H1 (cell line): ENCODE measurements at regions not wholly inside any gene's neighbourhood (a gene's known extent, or its start where the extent isn't known, plus 50 kb on each side); places are given as distances from the start of the nearest gene placed in this dataset.

Experiments
- CTCF ChIA-PET: fragments of 300-600 bp; sonication (Branson Sonifier 250); formaldehyde crosslinking; loops from one replicate; lab custom pipeline; 2021; ENCODE audit not compliant: partially characterized antibody; lab: Charles Lee
- POLR2A ChIA-PET: fragments of 300-600 bp; sonication (Branson Sonifier 250); formaldehyde crosslinking; loops from one replicate; lab custom pipeline; 2021; ENCODE audit warnings: inconsistent platforms; ENCODE audit not compliant: partially characterized antibody; lab: Charles Lee
- DNase-seq, 2 experiments: peaks; one replicate each; pipeline versions ENCODE4 v3.0.0 to v3.0.0-alpha.2; 2010 to 2022; ENCODE audit warnings: low spot score in 2 of 2, low read depth in 1 of 2, mixed read lengths in 1 of 2
- FAIRE-seq: peaks from 2 replicates; lab custom pipeline; 2011; peaks lifted over from hg19 to GRCh38; lab: Jason Lieb, UNC
- H2AFZ ChIP-seq: 2 replicates; pipeline ENCODE4 v1.8.1; 2012; ENCODE audit warnings: low read length, inconsistent platforms
- H2AK5ac ChIP-seq: 2 replicates; pipeline ENCODE4 v1.6.1; 2013; ENCODE audit warnings: low read depth, low read length
- H2BK120ac ChIP-seq: replicated peaks from 2 replicates; pipeline ENCODE3; 2013; ENCODE audit warnings: low read depth, low read length, inconsistent platforms
- H2BK12ac ChIP-seq: 2 replicates; pipeline ENCODE4 v1.6.1; 2013; ENCODE audit warnings: low read depth, low read length
- H2BK15ac ChIP-seq: 2 replicates; pipeline ENCODE4 v1.6.1; 2013; ENCODE audit warnings: low read length
- H2BK20ac ChIP-seq: 2 replicates; pipeline ENCODE4 v1.6.1; 2013; ENCODE audit warnings: low read length
- H2BK5ac ChIP-seq: 2 replicates; pipeline ENCODE4 v1.6.1; 2013; ENCODE audit warnings: low read depth, low read length
- H3K14ac ChIP-seq: 2 replicates; pipeline ENCODE4 v1.6.1; 2013; ENCODE audit warnings: inconsistent platforms; ENCODE audit not compliant: insufficient read length
- H3K18ac ChIP-seq: 2 replicates; pipeline ENCODE4 v1.6.1; 2013; ENCODE audit warnings: low read length; ENCODE audit errors: extremely low read depth
- H3K23ac ChIP-seq: 2 replicates; pipeline ENCODE4 v1.6.1; 2013; ENCODE audit warnings: inconsistent platforms; ENCODE audit not compliant: insufficient read length
- H3K23me2 ChIP-seq: 2 replicates; pipeline ENCODE4 v1.6.1; 2013; ENCODE audit warnings: low read depth, low read length
- H3K27ac ChIP-seq: 2 replicates; pipeline ENCODE4 v1.6.1; 2011; ENCODE audit warnings: low read depth, low read length, inconsistent platforms
- H3K27me3 ChIP-seq, 4 experiments: replicated peaks in 1 of 4; 1 replicate in 1 of 4; 2 replicates in 3 of 4; pipeline versions ENCODE4 v1.6.1 to v1.8.1; 2011 to 2013; ENCODE audit warnings: low read length in 3 of 4, mild to moderate bottlenecking in 3 of 4, inconsistent platforms in 2 of 4, mixed read lengths in 2 of 4, moderate library complexity in 1 of 4; ENCODE audit not compliant: control insufficient read depth in 3 of 4, insufficient read depth in 3 of 4; ENCODE audit errors: extremely low read depth in 1 of 4
- H3K36me3 ChIP-seq, 4 experiments: 2 replicates each; pipeline versions ENCODE4 v1.6.1 to v1.8.1; 2011 to 2013; ENCODE audit warnings: mild to moderate bottlenecking in 4 of 4, low read length in 3 of 4, moderate library complexity in 2 of 4, control low read depth in 1 of 4, inconsistent platforms in 1 of 4; ENCODE audit not compliant: insufficient read depth in 4 of 4, control insufficient read depth in 2 of 4
- H3K4ac ChIP-seq: replicated peaks from 2 replicates; pipeline ENCODE3; 2013; ENCODE audit warnings: low read length, low read depth, mixed read lengths, inconsistent platforms; ENCODE audit not compliant: insufficient read length
- H3K4me1 ChIP-seq, 4 experiments: replicated peaks in 1 of 4; 1 replicate in 1 of 4; 2 replicates in 3 of 4; pipeline versions ENCODE4 v1.6.1 to v1.8.1; 2011 to 2013; ENCODE audit warnings: low read length in 3 of 4, inconsistent platforms in 2 of 4, mixed read lengths in 1 of 4; ENCODE audit not compliant: insufficient read depth in 4 of 4, control insufficient read depth in 3 of 4
- H3K4me2 ChIP-seq, 2 experiments: 2 replicates each; pipeline versions ENCODE4 v1.6.1 to v1.8.1; 2011 to 2013; ENCODE audit warnings: low read depth in 2 of 2, low read length in 2 of 2, control low read depth in 1 of 2, inconsistent platforms in 1 of 2, mild to moderate bottlenecking in 1 of 2; ENCODE audit not compliant: insufficient read depth in 1 of 2
- H3K4me3 ChIP-seq, 4 experiments: fragments of 200-600, 300-600 bp in 1 of 4; sonication (generic), shearing (Covaris generic), sonication (Bioruptor Twin) in 1 of 4; 2 replicates each; pipeline versions ENCODE4 v1.5.1 to v1.8.1; 2011 to 2016; ENCODE audit warnings: low read length in 4 of 4, low read depth in 3 of 4, control low read depth in 2 of 4, inconsistent platforms in 2 of 4, mild to moderate bottlenecking in 2 of 4, mixed read lengths in 1 of 4, moderate library complexity in 1 of 4; ENCODE audit not compliant: insufficient read depth in 2 of 4; ENCODE audit errors: extremely low read depth in 1 of 4
- H3K56ac ChIP-seq: replicated peaks from 2 replicates; pipeline ENCODE3; 2013; ENCODE audit warnings: low read depth, mild to moderate bottlenecking, mixed read lengths, low read length, inconsistent platforms; ENCODE audit not compliant: insufficient read length
- H3K79me1 ChIP-seq: 2 replicates; pipeline ENCODE4 v1.6.1; 2013; ENCODE audit warnings: low read depth, low read length, control low read depth
- H3K79me2 ChIP-seq, 2 experiments: 2 replicates each; pipeline versions ENCODE4 v1.6.1 to v1.8.1; 2012 to 2013; ENCODE audit warnings: low read length in 2 of 2, mild to moderate bottlenecking in 2 of 2, inconsistent platforms in 1 of 2; ENCODE audit not compliant: insufficient read depth in 2 of 2, control insufficient read depth in 1 of 2
- H3K9ac ChIP-seq, 4 experiments: replicated peaks in 1 of 4; 1 replicate in 1 of 4; 2 replicates in 3 of 4; pipeline versions ENCODE4 v1.6.1 to v1.8.1; 2011 to 2013; ENCODE audit warnings: low read depth in 3 of 4, low read length in 3 of 4, control low read depth in 2 of 4, mild to moderate bottlenecking in 2 of 4, moderate library complexity in 2 of 4, inconsistent platforms in 1 of 4; ENCODE audit errors: extremely low read depth in 1 of 4
- H3K9me3 ChIP-seq, 2 experiments: 2 replicates each; pipeline versions ENCODE4 v1.6.1 to v1.8.1; 2012 to 2013; ENCODE audit warnings: mild to moderate bottlenecking in 2 of 2, moderate library complexity in 2 of 2, control low read depth in 1 of 2, inconsistent platforms in 1 of 2, low read depth in 1 of 2, low read length in 1 of 2, mixed read lengths in 1 of 2; ENCODE audit not compliant: insufficient read depth in 2 of 2
- H4K20me1 ChIP-seq, 2 experiments: replicated peaks in 1 of 2; 2 replicates each; pipeline versions ENCODE3 to v1.8.1; 2011 to 2013; ENCODE audit warnings: inconsistent platforms in 2 of 2, low read length in 2 of 2, mild to moderate bottlenecking in 1 of 2; ENCODE audit not compliant: insufficient read depth in 2 of 2, control insufficient read depth in 1 of 2
- H4K5ac ChIP-seq: 2 replicates; pipeline ENCODE4 v1.6.1; 2013; ENCODE audit warnings: low read length, low read depth, mixed read lengths, inconsistent platforms; ENCODE audit not compliant: insufficient read length
- H4K8ac ChIP-seq: 2 replicates; pipeline ENCODE4 v1.8.0; 2013; ENCODE audit warnings: mild to moderate bottlenecking, moderate library complexity, low read length, inconsistent platforms; ENCODE audit not compliant: insufficient read depth; ENCODE audit errors: extremely low read depth
- H4K91ac ChIP-seq: replicated peaks from 2 replicates; pipeline ENCODE3; 2013; ENCODE audit warnings: low read length, mixed read lengths, inconsistent platforms; ENCODE audit not compliant: insufficient read length
- CEBPB ChIP-seq: IDR thresholded peaks from 2 replicates; pipeline ENCODE4 v1.6.1; 2012; ENCODE audit warnings: low read depth, low read length
- WGBS, 2 experiments: shearing (Covaris generic) in 1 of 2; methylation state at CpG; one replicate each; pipeline versions ENCODE4 v1.1.6 to v1.1.7; 2013 to 2015; ENCODE audit warnings: low lambda C conversion rate in 2 of 2, mixed read lengths in 2 of 2, inconsistent platforms in 1 of 2, low coverage in 1 of 2, missing lambda C conversion rate in 1 of 2; ENCODE audit not compliant: insufficient replicate concordance in 2 of 2, insufficient coverage in 1 of 2, insufficient read length in 1 of 2; ENCODE audit errors: extremely low coverage in 1 of 2, missing lambda C conversion rate in 1 of 2; 5-methylcytosine and 5-hydroxymethylcytosine counted together
- TF ChIP-seq, protein P1 (sequence below): IDR thresholded peaks from 2 replicates; pipeline ENCODE4 v1.6.1; 2012; ENCODE audit warnings: inconsistent platforms

GRCh38 chr6:156657296-156657695, 119.9 kb upstream of the ARID1B start:
- ChIA-PET CTCF (interaction anchor here (1.0 to 2.4 kb wide), 3 partner anchors 8 to 28 kb away, joined by 3 to 9 read pairs (median 3); no protein-coding TSS in a partner anchor), POLR2A (interaction anchor here (1.3 kb wide), 1 partner anchor 29 kb away, joined by 4 read pairs; no protein-coding TSS in a partner anchor)
- Histone ChIP-seq H2AK5ac (no peak overlapping the region), H2BK20ac (0 out of 2 replicates have a peak overlapping the region, but pooled peaks have one; percentile 49), H3K79me1 (no peaks in the 10 kb centered on the region), H2BK12ac (peak overlapping the region; percentile 89; the same call in 1 of the 2 replicates), H4K91ac (peak overlapping the region; percentile 64), H4K8ac (no peak overlapping the region), H3K27me3 (no peaks in the 10 kb centered on the region), H2BK15ac (no peak overlapping the region), H2BK5ac (no peak overlapping the region; the same call in 1 of the 2 replicates), H4K5ac (peak overlapping the region; percentile 6), H3K56ac (no peak overlapping the region), H3K23me2 (peaks cover 3% of the 10 kb centered on the region; the same call in 1 of the 2 replicates), H3K27ac (no peak overlapping the region), H3K4ac (no peak overlapping the region), H2BK120ac (no peak overlapping the region), H3K9me3 (peaks cover 0 to 8% of the 10 kb centered on the region in 2 experiments; a peak in 2 of 4 replicates), H3K23ac (no peak overlapping the region), H3K4me3 (no peak overlapping the region), H2AFZ (no peak overlapping the region), H3K18ac (peak overlapping the region; percentile 66; the same call in 1 of the 2 replicates), H3K4me2 (no peak overlapping the region), H3K4me1 (peaks cover 0 to 22% (median 15%) of the 10 kb centered on the region in 4 experiments; a peak in 6 of 7 replicates), H3K14ac (no peak overlapping the region), H3K79me2 (no peaks in the 10 kb centered on the region), H4K20me1 (no peaks in the 10 kb centered on the region), H3K36me3 (no peaks in the 10 kb centered on the region), H3K9ac (no peak overlapping the region)
- TF ChIP-seq, protein P1, sequence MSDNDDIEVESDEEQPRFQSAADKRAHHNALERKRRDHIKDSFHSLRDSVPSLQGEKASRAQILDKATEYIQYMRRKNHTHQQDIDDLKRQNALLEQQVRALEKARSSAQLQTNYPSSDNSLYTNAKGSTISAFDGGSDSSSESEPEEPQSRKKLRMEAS, result 0 out of 2 replicates have a peak, but pooled peaks have one; percentile 24
- no peak for TF ChIP-seq CEBPB
- DNase-seq, result no peak
- FAIRE-seq, result no peak
- 82% methylated on average over 5 of the region's 5 CpGs; no CpG with 5 or more reads in 1 of the 2 experiments for WGBS, 2 experiments
